Hepatocyte (in vitro differentiated cells): ENCODE measurements at regions not wholly inside any gene's neighbourhood (a gene's known extent, or its start where the extent isn't known, plus 50 kb on each side); places are given as distances from the start of the nearest gene placed in this dataset.

Experiments
- EZH2phosphoT487 ChIP-seq: fragments of 200-600 bp; sonication (generic); IDR thresholded peaks from one replicate; pipeline ENCODE4 v1.6.1; 2018; ENCODE audit warnings: antibody characterized with exemption, mild to moderate bottlenecking, low read depth, moderate library complexity; ENCODE audit not compliant: unreplicated experiment, severe bottlenecking
- TF ChIP-seq, protein P1 (sequence below): fragments of 200-600 bp; sonication (generic); IDR thresholded peaks from 2 replicates; pipeline ENCODE4 v1.5.1; 2016; ENCODE audit warnings: antibody characterized with exemption, mild to moderate bottlenecking; ENCODE audit not compliant: poor library complexity

DNA sequence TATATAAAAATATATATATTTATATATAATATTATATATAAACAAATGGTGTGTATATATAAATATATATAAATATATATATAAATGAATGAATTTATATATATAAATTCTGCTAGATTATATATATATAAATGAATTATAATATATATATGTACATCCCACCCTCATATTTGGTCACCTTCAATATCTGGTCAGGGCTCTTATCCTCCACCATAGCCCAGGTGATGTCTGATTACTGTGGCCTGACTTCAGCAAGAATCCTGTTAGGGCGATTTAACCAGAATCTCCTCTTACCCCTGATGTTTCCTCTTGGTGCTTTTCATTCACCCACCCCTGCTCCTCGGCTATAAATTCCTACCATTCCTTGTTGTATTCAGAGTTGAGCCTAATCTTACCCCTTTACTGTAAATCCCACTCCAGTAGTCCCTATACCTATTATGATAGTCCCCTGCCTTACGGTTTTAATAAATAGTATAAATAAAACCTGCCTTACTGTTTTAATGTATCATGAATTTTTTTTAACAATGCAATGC, 439.6 kb downstream of the PLOD2 start:
- TF ChIP-seq, protein P1, sequence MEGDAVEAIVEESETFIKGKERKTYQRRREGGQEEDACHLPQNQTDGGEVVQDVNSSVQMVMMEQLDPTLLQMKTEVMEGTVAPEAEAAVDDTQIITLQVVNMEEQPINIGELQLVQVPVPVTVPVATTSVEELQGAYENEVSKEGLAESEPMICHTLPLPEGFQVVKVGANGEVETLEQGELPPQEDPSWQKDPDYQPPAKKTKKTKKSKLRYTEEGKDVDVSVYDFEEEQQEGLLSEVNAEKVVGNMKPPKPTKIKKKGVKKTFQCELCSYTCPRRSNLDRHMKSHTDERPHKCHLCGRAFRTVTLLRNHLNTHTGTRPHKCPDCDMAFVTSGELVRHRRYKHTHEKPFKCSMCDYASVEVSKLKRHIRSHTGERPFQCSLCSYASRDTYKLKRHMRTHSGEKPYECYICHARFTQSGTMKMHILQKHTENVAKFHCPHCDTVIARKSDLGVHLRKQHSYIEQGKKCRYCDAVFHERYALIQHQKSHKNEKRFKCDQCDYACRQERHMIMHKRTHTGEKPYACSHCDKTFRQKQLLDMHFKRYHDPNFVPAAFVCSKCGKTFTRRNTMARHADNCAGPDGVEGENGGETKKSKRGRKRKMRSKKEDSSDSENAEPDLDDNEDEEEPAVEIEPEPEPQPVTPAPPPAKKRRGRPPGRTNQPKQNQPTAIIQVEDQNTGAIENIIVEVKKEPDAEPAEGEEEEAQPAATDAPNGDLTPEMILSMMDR, result no peak
- TF ChIP-seq EZH2phosphoT487, result no peak
